HEK293T (cell line): ENCODE measurements at regions not wholly inside any gene's neighbourhood (a gene's known extent, or its start where the extent isn't known, plus 50 kb on each side); places are given as distances from the start of the nearest gene placed in this dataset.

Source experiments
- CTCF ChIA-PET: fragments of 350-600 bp; formaldehyde crosslinking; extraction: SDS; loops from one replicate; lab custom pipeline; 2021; ENCODE audit warnings: antibody characterized with exemption, inconsistent platforms; lab: Yijun Ruan, JAX
- POLR2A ChIA-PET: fragments of 350-600 bp; formaldehyde crosslinking; extraction: SDS; loops from one replicate; lab custom pipeline; 2020; ENCODE audit warnings: antibody characterized with exemption, inconsistent platforms; lab: Yijun Ruan, JAX
- DNase-seq: peaks from one replicate; pipeline ENCODE4 v3.0.0; 2012; ENCODE audit warnings: mixed read lengths; ENCODE audit errors: extremely low spot score
- ARNT ChIP-seq: fragments of 450-650 bp; IDR thresholded peaks from 2 replicates; pipeline ENCODE4 v1.6.1; 2017; ENCODE audit warnings: mild to moderate bottlenecking
- BHLHE40 ChIP-seq: fragments of 450-650 bp; IDR thresholded peaks from 2 replicates; pipeline ENCODE4 v1.6.1; 2016; ENCODE audit warnings: mild to moderate bottlenecking, moderate library complexity, borderline replicate concordance
- CTBP1 ChIP-seq: fragments of 450-650 bp; IDR thresholded peaks from 2 replicates; pipeline ENCODE4 v1.6.1; 2016; ENCODE audit warnings: borderline replicate concordance
- ELF4 ChIP-seq: fragments of 450-650 bp; IDR thresholded peaks from 2 replicates; pipeline ENCODE4 v1.6.1; 2017; ENCODE audit warnings: antibody characterized with exemption
- FOXA1 ChIP-seq: fragments of 450-650 bp; IDR thresholded peaks from 2 replicates; pipeline ENCODE4 v1.6.1; 2016; ENCODE audit warnings: mild to moderate bottlenecking
- FOXK2 ChIP-seq: fragments of 450-650 bp; IDR thresholded peaks from 2 replicates; pipeline ENCODE4 v1.6.1; 2016; ENCODE audit warnings: mild to moderate bottlenecking
- FOXM1 ChIP-seq: fragments of 450-650 bp; IDR thresholded peaks from 2 replicates; pipeline ENCODE4 v1.6.1; 2017; ENCODE audit warnings: mild to moderate bottlenecking, borderline replicate concordance
- HDGF ChIP-seq: fragments of 450-650 bp; IDR thresholded peaks from 2 replicates; pipeline ENCODE4 v1.6.1; 2017; ENCODE audit warnings: antibody characterized with exemption, borderline replicate concordance
- L3MBTL2 ChIP-seq: fragments of 450-650 bp; conservative IDR thresholded peaks from 2 replicates; pipeline ENCODE4 v1.6.1; 2016; ENCODE audit warnings: mild to moderate bottlenecking
- LEF1 ChIP-seq: fragments of 450-650 bp; IDR thresholded peaks from 2 replicates; pipeline ENCODE4 v1.6.1; 2017; ENCODE audit warnings: mild to moderate bottlenecking, borderline replicate concordance
- NFRKB ChIP-seq: fragments of 450-650 bp; IDR thresholded peaks from 2 replicates; pipeline ENCODE4 v1.6.1; 2016; ENCODE audit warnings: mild to moderate bottlenecking, moderate library complexity
- PKNOX1 ChIP-seq: fragments of 450-650 bp; IDR thresholded peaks from 2 replicates; pipeline ENCODE4 v1.6.1; 2016
- SP1 ChIP-seq: fragments of 450-650 bp; IDR thresholded peaks from 2 replicates; pipeline ENCODE4 v1.6.1; 2017
- SUZ12 ChIP-seq: fragments of 450-650 bp; IDR thresholded peaks from 2 replicates; pipeline ENCODE4 v1.6.1; 2016; ENCODE audit warnings: mild to moderate bottlenecking
- TARDBP ChIP-seq: fragments of 450-650 bp; IDR thresholded peaks from 2 replicates; pipeline ENCODE4 v1.6.1; 2016
- ZNF384 ChIP-seq: fragments of 450-650 bp; IDR thresholded peaks from 2 replicates; pipeline ENCODE4 v1.6.1; 2016

- ChIA-PET POLR2A (no interaction called here), CTCF (no interaction called here)
- TF ChIP-seq ARNT (no peak), L3MBTL2 (no peak), NFRKB (no peak), ELF4 (no peak), ZNF384 (no peak), SUZ12 (no peak), BHLHE40 (no peak), FOXM1 (no peak), SP1 (no peak), LEF1 (no peak), CTBP1 (no peak), TARDBP (no peak), HDGF (no peak), FOXA1 (no peak)
- DNase-seq = no peak
These were observed 135.8 kb upstream of the CXCL12 start for GRCh38 chr10:44520651-44521050.

- ChIA-PET POLR2A (no interaction called here), CTCF (no interaction called here)
- no peak for DNase-seq
- TF ChIP-seq HDGF (no peak), ELF4 (no peak), TARDBP (no peak), LEF1 (no peak), FOXK2 (no peak), ARNT (no peak)
These were observed 154.3 kb upstream of the CXCL12 start for GRCh38 chr10:44539178-44539577.

- ChIA-PET CTCF (no interaction called here), POLR2A (no interaction called here)
- TF ChIP-seq FOXA1 = no peak
- TF ChIP-seq HDGF = no peak
- TF ChIP-seq ZNF384 = no peak
- no peak for TF ChIP-seq FOXK2
- no peak for DNase-seq
These were observed 167.8 kb upstream of the CXCL12 start for GRCh38 chr10:44552726-44553125.

GRCh38 chr10:44557596-44558191 is 172.8 kb upstream of the CXCL12 start:
- DNase-seq = no peak
- ChIA-PET POLR2A (interaction anchor here (0.6 kb wide), 1 partner anchor 352 kb away, joined by 3 read pairs; no protein-coding TSS in a partner anchor), CTCF (no interaction called here)
- TF ChIP-seq SP1 (no peak), L3MBTL2 (no peak), ARNT (no peak), CTBP1 (no peak), TARDBP (no peak), LEF1 (no peak), HDGF (no peak), BHLHE40 (no peak), NFRKB (no peak), ZNF384 (no peak), PKNOX1 (no peak), FOXK2 (no peak), SUZ12 (no peak), ELF4 (no peak), FOXA1 (no peak), FOXM1 (no peak)

- ChIA-PET CTCF (no interaction called here), POLR2A (no interaction called here)
- TF ChIP-seq TARDBP = no peak
- no peak for TF ChIP-seq SP1
- no peak for TF ChIP-seq HDGF
- no peak for TF ChIP-seq FOXA1
- TF ChIP-seq PKNOX1 = no peak
- TF ChIP-seq L3MBTL2 = no peak
- no peak for TF ChIP-seq ZNF384
- TF ChIP-seq FOXM1 = no peak
- no peak for TF ChIP-seq ELF4
- no peak for TF ChIP-seq CTBP1
- no peak for DNase-seq
These were observed 173.6 kb upstream of the CXCL12 start for GRCh38 chr10:44558521-44558920.

GRCh38 chr10:44564361-44564760 is 179.5 kb upstream of the CXCL12 start:
- TF ChIP-seq ARNT = no peak
- TF ChIP-seq SP1 = no peak
- no peak for DNase-seq
- ChIA-PET CTCF (interaction anchor here (0.6 kb wide), 1 partner anchor 57 kb away, joined by 3 read pairs; no protein-coding TSS in a partner anchor), POLR2A (no interaction called here)

- ChIA-PET CTCF (no interaction called here), POLR2A (no interaction called here)
- no peak for TF ChIP-seq CTBP1
- no peak for TF ChIP-seq PKNOX1
- TF ChIP-seq ARNT = no peak
- TF ChIP-seq FOXA1 = no peak
- no peak for TF ChIP-seq BHLHE40
- TF ChIP-seq ZNF384 = no peak
- DNase-seq = no peak
These were observed 179.9 kb upstream of the CXCL12 start for GRCh38 chr10:44564790-44565189.
